Tibial nerve (tissue), 4 donors: ENCODE measurements at regions not wholly inside any gene's neighbourhood (a gene's known extent, or its start where the extent isn't known, plus 50 kb on each side); places are given as distances from the start of the nearest gene placed in this dataset.
"Not testable (repeated sequence)": the region's sequence is repeated elsewhere in the genome, so short reads cannot be mapped to it uniquely, and the experiment has no call there.

Experiments used
- DNase-seq, 2 donors: peaks; one replicate each; pipeline ENCODE4 v3.0.0-alpha.2; 2019; ENCODE audit warnings: low spot score in 2 of 2
- H3K27ac ChIP-seq, 4 donors: fragments of 200-600 bp; sonication (generic) in 3 of 4; one replicate each; pipeline ENCODE4 v1.5.1; 2017 to 2019; ENCODE audit warnings: mild to moderate bottlenecking in 1 of 4
- H3K27me3 ChIP-seq, 2 donors: fragments of 200-600 bp; sonication (generic) in 1 of 2; one replicate each; pipeline versions ENCODE4 v1.5.1 to v1.6.0; 2017 to 2019
- H3K36me3 ChIP-seq, 3 donors: fragments of 200-600 bp; sonication (generic); one replicate each; pipeline ENCODE4 v1.5.1; 2018 to 2019
- H3K4me1 ChIP-seq, 4 donors: fragments of 200-600 bp; sonication (generic) in 3 of 4; one replicate each; pipeline ENCODE4 v1.5.1; 2017 to 2019
- H3K4me3 ChIP-seq, 4 donors: fragments of 200-600 bp; sonication (generic) in 3 of 4; one replicate each; pipeline ENCODE4 v1.5.1; 2017 to 2019; ENCODE audit warnings: mild to moderate bottlenecking in 1 of 4, moderate library complexity in 1 of 4
- H3K9me3 ChIP-seq, 4 donors: fragments of 200-600 bp; sonication (generic) in 3 of 4; one replicate each; pipeline ENCODE4 v1.5.1; 2017 to 2019
- EP300 ChIP-seq, 2 donors: sonication (generic); formaldehyde crosslinking; IDR thresholded peaks; one replicate each; pipeline ENCODE4 v1.6.1; 2017; ENCODE audit warnings: antibody characterized with exemption in 2 of 2, mild to moderate bottlenecking in 1 of 2
- POLR2A ChIP-seq, 2 donors: fragments of 450-650 bp; IDR thresholded peaks; one replicate each; pipeline ENCODE4 v1.6.1; 2017; ENCODE audit warnings: antibody characterized with exemption in 2 of 2, mild to moderate bottlenecking in 2 of 2, moderate library complexity in 2 of 2
- WGBS, 2 donors: methylation state at CpG; one replicate each; pipeline ENCODE4 v1.1.5; 2018; 5-methylcytosine and 5-hydroxymethylcytosine counted together
- TF ChIP-seq, protein P1 (sequence below), 5 experiments: fragments of 200-600 bp in 3 of 5; fragments of 450-650 bp in 2 of 5; sonication (generic) in 3 of 5; IDR thresholded peaks; one replicate each; pipeline ENCODE4 v1.5.1; 2016 to 2019; ENCODE audit warnings: antibody characterized with exemption in 5 of 5, mild to moderate bottlenecking in 3 of 5, moderate library complexity in 2 of 5

DNA sequence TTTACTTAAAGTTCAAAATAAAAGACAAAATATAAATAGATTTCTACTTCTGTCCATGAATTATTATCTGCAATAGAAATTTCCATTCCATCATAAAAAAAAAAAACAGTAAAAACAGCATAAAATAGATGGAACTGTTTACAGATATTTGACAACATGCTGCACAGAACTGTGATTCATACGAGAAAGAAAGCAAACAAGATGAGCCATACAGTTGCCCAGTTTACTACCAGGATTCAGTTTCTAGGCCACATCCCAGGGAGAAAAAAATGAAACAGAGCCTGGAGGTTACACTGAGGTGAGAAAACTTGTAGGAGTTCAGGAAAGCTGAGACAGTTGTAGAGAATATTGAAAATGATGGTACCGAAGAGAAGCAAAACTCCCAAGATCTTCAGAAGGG lies 1426.9 kb upstream of the ACVR2A start:
- DNase-seq, result no peak
- no peak overlapping the region for H3K4me3 ChIP-seq
- H3K4me1 ChIP-seq, result no peaks in the 10 kb centered on the region
- no peaks in the 10 kb centered on the region for H3K27me3 ChIP-seq
- H3K9me3 ChIP-seq, result no peaks in the 10 kb centered on the region
- H3K36me3 ChIP-seq, result no peaks in the 10 kb centered on the region
- TF ChIP-seq EP300 (IDR thresholded peaks at IDR 0.05) (no peak), POLR2A (IDR thresholded peaks at IDR 0.05) (no peak)
- TF ChIP-seq, protein P1, sequence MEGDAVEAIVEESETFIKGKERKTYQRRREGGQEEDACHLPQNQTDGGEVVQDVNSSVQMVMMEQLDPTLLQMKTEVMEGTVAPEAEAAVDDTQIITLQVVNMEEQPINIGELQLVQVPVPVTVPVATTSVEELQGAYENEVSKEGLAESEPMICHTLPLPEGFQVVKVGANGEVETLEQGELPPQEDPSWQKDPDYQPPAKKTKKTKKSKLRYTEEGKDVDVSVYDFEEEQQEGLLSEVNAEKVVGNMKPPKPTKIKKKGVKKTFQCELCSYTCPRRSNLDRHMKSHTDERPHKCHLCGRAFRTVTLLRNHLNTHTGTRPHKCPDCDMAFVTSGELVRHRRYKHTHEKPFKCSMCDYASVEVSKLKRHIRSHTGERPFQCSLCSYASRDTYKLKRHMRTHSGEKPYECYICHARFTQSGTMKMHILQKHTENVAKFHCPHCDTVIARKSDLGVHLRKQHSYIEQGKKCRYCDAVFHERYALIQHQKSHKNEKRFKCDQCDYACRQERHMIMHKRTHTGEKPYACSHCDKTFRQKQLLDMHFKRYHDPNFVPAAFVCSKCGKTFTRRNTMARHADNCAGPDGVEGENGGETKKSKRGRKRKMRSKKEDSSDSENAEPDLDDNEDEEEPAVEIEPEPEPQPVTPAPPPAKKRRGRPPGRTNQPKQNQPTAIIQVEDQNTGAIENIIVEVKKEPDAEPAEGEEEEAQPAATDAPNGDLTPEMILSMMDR (IDR thresholded peaks at IDR 0.05), result no peak
- no peak overlapping the region for H3K27ac ChIP-seq
- whole genome bisulfite sequencing, 2 donors, result 66 to 68% methylated on average over 2 of the region's 2 CpGs

DNA sequence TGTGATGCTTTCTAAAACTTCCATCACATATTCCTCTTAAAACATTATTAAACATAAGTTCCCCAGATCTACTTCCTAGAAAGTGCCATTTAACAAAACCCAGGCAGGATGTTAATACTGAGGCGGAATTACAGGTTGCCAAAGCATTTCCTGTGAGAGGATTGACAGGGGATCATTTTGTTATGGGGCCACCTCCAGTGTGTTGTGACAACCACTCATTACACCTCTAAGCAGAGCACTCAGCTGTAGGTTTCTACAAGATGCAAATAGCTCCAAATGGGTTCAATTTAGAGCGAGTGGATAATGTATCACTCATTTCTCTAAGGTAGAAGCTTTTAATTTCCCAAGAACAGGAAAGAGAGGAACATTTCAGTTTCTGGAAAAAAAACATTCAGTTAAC lies 1429.5 kb upstream of the ACVR2A start:
- no peak overlapping the region for H3K27ac ChIP-seq
- H3K27me3 ChIP-seq, result no peaks in the 10 kb centered on the region
- no peak overlapping the region for H3K4me3 ChIP-seq
- H3K9me3 ChIP-seq, result no peaks in the 10 kb centered on the region
- no peak for DNase-seq
- TF ChIP-seq, protein P1 (IDR thresholded peaks at IDR 0.05), result no peak
- TF ChIP-seq POLR2A (IDR thresholded peaks at IDR 0.05) (no peak), EP300 (IDR thresholded peaks at IDR 0.05) (no peak)
- H3K4me1 ChIP-seq, result no peaks in the 10 kb centered on the region
- no peaks in the 10 kb centered on the region for H3K36me3 ChIP-seq
- whole genome bisulfite sequencing, 2 donors, result 83 to 88% methylated on average over 2 of the region's 2 CpGs

DNA sequence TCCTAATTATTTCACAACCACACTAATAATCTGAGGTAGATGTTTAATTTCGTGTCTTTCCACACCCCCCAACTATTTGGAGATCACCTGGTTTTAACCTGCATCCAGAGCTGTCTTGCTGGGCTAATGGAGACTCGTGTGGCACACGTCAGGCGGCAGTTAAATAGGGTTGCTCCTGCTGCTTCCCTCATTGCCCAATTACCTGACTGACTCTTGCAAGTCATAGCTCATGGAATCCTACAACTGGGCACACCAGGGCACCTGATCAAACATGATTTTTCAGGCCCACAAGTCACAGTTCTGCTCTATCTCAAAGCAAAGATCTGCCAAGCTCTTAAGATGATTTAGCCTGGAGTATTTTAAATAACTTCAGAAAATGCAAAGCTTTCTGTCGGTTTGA lies 1430.4 kb upstream of the ACVR2A start:
- no peak overlapping the region for H3K4me3 ChIP-seq
- no peak overlapping the region for H3K27ac ChIP-seq
- no peak for DNase-seq
- TF ChIP-seq POLR2A (IDR thresholded peaks at IDR 0.05) (no peak), EP300 (IDR thresholded peaks at IDR 0.05) (no peak)
- TF ChIP-seq, protein P1 (IDR thresholded peaks at IDR 0.05), result no peak
- no peaks in the 10 kb centered on the region for H3K4me1 ChIP-seq
- 68 to 83% methylated on average over 5 of the region's 5 CpGs for WGBS, 2 donors
- no peaks in the 10 kb centered on the region for H3K27me3 ChIP-seq
- no peaks in the 10 kb centered on the region for H3K36me3 ChIP-seq
- H3K9me3 ChIP-seq, result no peaks in the 10 kb centered on the region

DNA sequence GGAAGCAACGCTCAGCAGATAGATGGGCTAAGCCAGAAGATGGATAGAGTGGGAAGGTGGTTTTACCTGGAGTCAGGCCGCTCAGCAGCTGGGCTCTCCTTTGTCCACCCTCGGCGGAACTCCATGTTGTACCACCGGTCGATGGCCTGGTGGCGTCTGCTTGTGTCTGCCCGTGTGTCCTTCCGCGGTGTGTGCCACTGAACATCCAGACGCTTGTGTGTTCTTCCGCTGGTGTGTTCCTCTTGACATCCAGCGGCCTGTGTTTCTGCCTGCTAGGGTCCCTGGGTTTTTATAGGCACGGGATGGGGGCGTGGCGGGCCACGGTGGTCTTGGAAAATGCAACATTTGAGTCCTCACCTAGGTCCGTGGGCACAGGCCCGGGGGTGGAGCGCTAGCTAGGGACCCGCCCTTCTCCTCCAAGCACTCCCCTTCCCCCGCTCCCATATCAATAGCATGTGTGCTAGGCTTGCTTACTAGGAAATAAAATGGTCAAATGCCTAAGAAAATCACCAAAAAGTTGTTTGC lies 1431.7 kb upstream of the ACVR2A start:
- Histone ChIP-seq H3K36me3 (no peaks in the 10 kb centered on the region), H3K4me1 (no peaks in the 10 kb centered on the region), H3K9me3 (no peaks in the 10 kb centered on the region), H3K4me3 (no peak overlapping the region), H3K27me3 (no peaks in the 10 kb centered on the region), H3K27ac (no peak overlapping the region)
- no peak for DNase-seq
- 96% methylated on average over 22 of the region's 22 CpGs for WGBS, 2 donors
- TF ChIP-seq, protein P1 (IDR thresholded peaks at IDR 0.05), result no peak

DNA sequence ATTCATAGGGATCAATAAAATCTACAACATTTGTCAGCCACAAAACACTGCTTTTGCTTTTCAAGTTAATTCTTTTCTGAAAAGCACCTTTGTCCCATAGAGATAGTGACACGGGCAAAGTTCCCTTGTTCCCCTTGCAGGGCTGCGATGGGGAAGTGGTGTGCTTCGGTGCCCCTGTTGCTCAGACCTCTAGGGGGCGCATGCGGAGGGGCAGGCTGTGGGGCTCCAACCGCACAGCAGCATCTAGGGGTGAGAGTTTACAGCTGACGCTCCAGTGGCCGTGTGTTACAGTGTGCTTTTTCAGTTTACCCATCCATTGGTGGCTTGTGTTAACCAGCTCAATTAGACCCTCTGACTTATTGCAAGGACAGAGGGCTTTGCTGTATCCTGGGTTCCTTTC lies 1432.2 kb upstream of the ACVR2A start:
- no peak overlapping the region for H3K4me3 ChIP-seq
- no peak overlapping the region for H3K27ac ChIP-seq
- no peaks in the 10 kb centered on the region for H3K4me1 ChIP-seq
- H3K9me3 ChIP-seq, result no peaks in the 10 kb centered on the region
- WGBS, 2 donors, result 90 to 91% methylated on average over 8 of the region's 8 CpGs
- TF ChIP-seq POLR2A (IDR thresholded peaks at IDR 0.05), result no peak
- TF ChIP-seq EP300 (IDR thresholded peaks at IDR 0.05), result no peak
- TF ChIP-seq, protein P1 (IDR thresholded peaks at IDR 0.05), result no peak
- no peak for DNase-seq
- H3K27me3 ChIP-seq, result no peaks in the 10 kb centered on the region
- H3K36me3 ChIP-seq, result no peaks in the 10 kb centered on the region

DNA sequence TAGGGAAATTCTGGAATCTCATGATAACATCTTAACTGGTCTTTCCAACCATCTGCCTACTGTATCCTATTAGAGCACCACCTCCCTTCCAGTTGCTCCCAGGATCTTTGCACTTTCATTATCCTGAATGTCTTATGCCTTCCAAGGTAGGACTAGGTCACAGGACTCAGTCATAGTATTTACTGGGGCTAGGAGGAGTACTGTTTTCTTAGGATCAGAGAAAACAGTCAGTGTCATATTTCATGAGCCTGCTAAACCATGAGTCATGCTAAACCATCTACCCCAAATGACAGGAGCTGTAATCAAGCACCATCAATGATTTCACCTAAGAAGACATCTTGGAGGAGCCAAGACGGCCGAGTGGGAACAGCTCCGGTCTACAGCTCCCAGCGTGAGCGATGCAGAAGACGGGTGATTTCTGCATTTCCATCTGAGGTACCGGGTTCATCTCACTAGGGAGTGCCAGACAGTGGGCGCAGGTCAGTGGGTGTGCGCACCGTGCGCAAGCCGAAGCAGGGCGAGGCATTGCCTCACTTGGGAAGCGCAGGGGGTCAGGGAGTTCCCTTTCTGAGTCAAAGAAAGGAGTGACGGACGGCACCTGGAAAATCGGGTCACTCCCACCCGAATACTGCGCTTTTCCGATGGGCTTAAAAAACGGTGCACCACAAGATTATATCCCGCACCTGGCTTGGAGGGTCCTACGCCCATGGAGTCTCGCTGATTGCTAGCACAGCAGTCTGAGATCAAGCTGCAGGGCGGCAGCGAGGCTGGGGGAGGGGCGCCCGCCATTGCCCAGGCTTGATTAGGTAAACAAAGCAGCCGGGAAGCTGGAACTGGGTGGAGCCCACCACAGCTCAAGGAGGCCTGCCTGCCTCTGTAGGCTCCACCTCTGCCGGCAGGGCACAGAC lies 1439.2 kb upstream of the ACVR2A start:
- not testable (repeated sequence) for H3K27ac ChIP-seq
- WGBS, 2 donors, result 91 to 94% methylated on average over 30 of the region's 30 CpGs

DNA sequence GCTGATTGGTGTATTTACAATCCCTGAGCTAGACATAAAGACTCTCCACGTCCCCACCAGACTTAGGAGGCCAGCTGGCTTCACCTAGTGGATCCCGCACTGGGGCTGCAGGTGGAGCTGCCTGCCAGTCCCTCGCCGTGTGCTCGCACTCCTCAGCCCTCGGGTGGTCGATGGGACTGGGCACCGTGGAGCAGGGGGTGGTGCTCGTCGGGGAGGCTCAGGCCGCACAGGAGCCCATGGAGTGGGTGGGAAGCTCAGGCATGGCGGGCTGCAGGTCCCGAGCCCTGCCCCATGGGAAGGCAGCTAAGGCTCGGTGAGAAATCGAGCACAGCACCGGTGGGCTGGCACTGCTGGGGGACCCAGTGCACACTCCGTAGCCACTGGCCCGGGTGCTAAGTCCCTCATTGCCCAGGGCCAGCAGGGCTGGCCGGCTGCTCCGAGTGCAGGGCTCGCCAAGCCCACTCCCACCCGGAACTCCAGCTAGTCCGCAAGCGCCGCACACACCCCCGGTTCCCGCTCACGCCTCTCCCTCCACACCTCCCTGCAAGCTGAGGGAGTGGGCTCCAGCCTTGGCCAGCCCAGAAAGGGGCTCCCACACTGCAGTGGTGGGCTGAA lies 1441.2 kb upstream of the ACVR2A start:
- not testable (repeated sequence) for H3K4me3 ChIP-seq, H3K4me1 ChIP-seq, DNase-seq, H3K9me3 ChIP-seq, H3K27me3 ChIP-seq, H3K36me3 ChIP-seq, H3K27ac ChIP-seq
- WGBS, 2 donors, result 88 to 95% methylated on average over 5 to 21 of the region's 28 CpGs

More for the DNA sequence above, 1439.2 kb upstream of the ACVR2A start:
- not testable (repeated sequence) for DNase-seq, H3K4me3 ChIP-seq, H3K27me3 ChIP-seq, H3K9me3 ChIP-seq, H3K36me3 ChIP-seq, H3K4me1 ChIP-seq
